ENCODE measurements at regions not wholly inside any gene's neighbourhood (a gene's known extent, or its start where the extent isn't known, plus 50 kb on each side); places are given as distances from the start of the nearest gene placed in this dataset.

- H3K27ac Mint-ChIP-seq: no peak overlapping the region
- intact Hi-C loops (cut with micrococcal nuclease): no loop called here
- Histone ChIP-seq H3K9me3 (replicated peaks in 1 of 2; ENCODE audit: control insufficient read depth in 1 of 2, insufficient read depth in 1 of 2, low read length in 2 of 2) (no peaks in the 10 kb centered on the region), H4K20me1 (ENCODE audit: insufficient read depth, low read length) (no peaks in the 10 kb centered on the region), H3K27me3 (ENCODE audit: control insufficient read depth in 2 of 2, insufficient read depth in 2 of 2, low read length in 2 of 2) (no peaks in the 10 kb centered on the region), H3K4me3 (replicated peaks in 1 of 3; ENCODE audit: low read depth in 2 of 3, low read length in 3 of 3) (no peak overlapping the region), H3K4me1 (ENCODE audit: control insufficient read depth in 1 of 2, insufficient read depth in 2 of 2, low read length in 2 of 2) (no peaks in the 10 kb centered on the region), H3K4me2 (replicated peaks; ENCODE audit: extremely low read depth, low read length, poor library complexity, severe bottlenecking) (no peak overlapping the region), H2AFZ (ENCODE audit: insufficient read depth, low read depth, low read length, poor library complexity, severe bottlenecking) (no peak overlapping the region), H3K27ac (ENCODE audit: low read depth in 1 of 2, low read length in 2 of 2) (no peak overlapping the region), H3K36me3 (replicated peaks in 1 of 2; ENCODE audit: control insufficient read depth in 1 of 2, insufficient read depth in 2 of 2, low read length in 2 of 2) (no peaks in the 10 kb centered on the region), H3K79me2 (ENCODE audit: insufficient read depth, low read length) (no peaks in the 10 kb centered on the region), H3K9ac (ENCODE audit: insufficient read depth, low read length, poor library complexity, severe bottlenecking) (no peak overlapping the region)
- no peaks in the 10 kb centered on the region for H3K36me3 Mint-ChIP-seq
- H3K9me3 Mint-ChIP-seq: no peaks in the 10 kb centered on the region
- H3K4me1 Mint-ChIP-seq: no peaks in the 10 kb centered on the region
- no peak overlapping the region for H3K4me3 Mint-ChIP-seq
- DNase-seq: no peak
- peaks cover 4 to 6% (median 4%) of the 10 kb centered on the region in 3 donors for H3K27me3 Mint-ChIP-seq (ENCODE audit: low read depth in 3 of 3)
- no peak for TF ChIP-seq CTCF (IDR thresholded peaks at IDR 0.05)
- 93% methylated on average over 11 of the region's 11 CpGs for WGBS (ENCODE audit: insufficient coverage)
Measured at GRCh38 chr21:35319684-35320283, 270.7 kb upstream of the RUNX1 start.

- no peaks in the 10 kb centered on the region for H4K20me1 ChIP-seq (ENCODE audit: insufficient read depth, low read length)
- no peaks in the 10 kb centered on the region for H3K79me2 ChIP-seq (ENCODE audit: insufficient read depth, low read length)
- no peaks in the 10 kb centered on the region for H3K36me3 ChIP-seq (replicated peaks in 1 of 2; ENCODE audit: control insufficient read depth in 1 of 2, insufficient read depth in 2 of 2, low read length in 2 of 2)
- H3K9me3 ChIP-seq (replicated peaks in 1 of 2; ENCODE audit: control insufficient read depth in 1 of 2, insufficient read depth in 1 of 2, low read length in 2 of 2): no peaks in the 10 kb centered on the region
- H3K9ac ChIP-seq (ENCODE audit: insufficient read depth, low read length, poor library complexity, severe bottlenecking): no peak overlapping the region
- Mint-ChIP-seq H3K27me3 (ENCODE audit: low read depth in 3 of 3) (peaks cover 4 to 8% (median 4%) of the 10 kb centered on the region in 3 donors), H3K4me1 (no peaks in the 10 kb centered on the region), H3K9me3 (peaks cover 0 to 2% (median 0%) of the 10 kb centered on the region in 7 donors), H3K36me3 (no peaks in the 10 kb centered on the region), H3K27ac (peak overlapping the region in 1 of 7 donors; percentile 37), H3K4me3 (no peak overlapping the region)
- H3K4me3 ChIP-seq (replicated peaks in 1 of 3; ENCODE audit: low read depth in 2 of 3, low read length in 3 of 3): no peak overlapping the region
- intact Hi-C loops (cut with micrococcal nuclease): no loop called here
- 100% methylated on average over 3 of the region's 4 CpGs for WGBS (ENCODE audit: insufficient coverage)
- TF ChIP-seq CTCF (IDR thresholded peaks at IDR 0.05): no peak
- no peak overlapping the region for H3K27ac ChIP-seq (ENCODE audit: low read depth in 1 of 2, low read length in 2 of 2)
- no peak overlapping the region for H2AFZ ChIP-seq (ENCODE audit: insufficient read depth, low read depth, low read length, poor library complexity, severe bottlenecking)
- H3K4me2 ChIP-seq (replicated peaks; ENCODE audit: extremely low read depth, low read length, poor library complexity, severe bottlenecking): no peak overlapping the region
- no peaks in the 10 kb centered on the region for H3K27me3 ChIP-seq (ENCODE audit: control insufficient read depth in 2 of 2, insufficient read depth in 2 of 2, low read length in 2 of 2)
- no peak for DNase-seq
- H3K4me1 ChIP-seq (ENCODE audit: control insufficient read depth in 1 of 2, insufficient read depth in 2 of 2, low read length in 2 of 2): no peaks in the 10 kb centered on the region
Measured at GRCh38 chr21:35316933-35317332, 267.8 kb upstream of the RUNX1 start.

All from CD14-positive monocyte (primary cell).